ENCODE measurements at regions not wholly inside any gene's neighbourhood (a gene's known extent, or its start where the extent isn't known, plus 50 kb on each side); places are given as distances from the start of the nearest gene placed in this dataset.

DNA sequence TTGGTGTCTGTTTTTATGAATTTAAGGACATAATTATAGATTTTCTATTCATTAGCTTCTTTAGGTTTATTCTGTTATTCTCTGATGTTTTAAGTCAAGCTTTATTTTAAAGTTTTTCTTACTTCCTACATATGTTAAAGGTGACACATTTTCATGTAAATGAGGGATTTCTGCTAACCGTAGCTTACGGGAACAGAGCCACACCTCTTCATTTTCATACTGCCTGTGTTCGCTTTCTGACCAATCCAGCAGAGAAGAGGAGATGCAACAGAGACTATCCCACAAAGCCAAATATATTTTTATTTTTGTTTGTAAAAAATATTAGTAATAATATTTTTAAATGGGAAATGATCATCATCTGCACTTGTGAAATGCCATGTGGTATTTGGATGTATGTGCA lies 774.1 kb downstream of the BRD1 start:
- no peak overlapping the region for H3K4me2 ChIP-seq (replicated peaks; ENCODE audit: low read depth, low read length, poor library complexity, severe bottlenecking)

DNA sequence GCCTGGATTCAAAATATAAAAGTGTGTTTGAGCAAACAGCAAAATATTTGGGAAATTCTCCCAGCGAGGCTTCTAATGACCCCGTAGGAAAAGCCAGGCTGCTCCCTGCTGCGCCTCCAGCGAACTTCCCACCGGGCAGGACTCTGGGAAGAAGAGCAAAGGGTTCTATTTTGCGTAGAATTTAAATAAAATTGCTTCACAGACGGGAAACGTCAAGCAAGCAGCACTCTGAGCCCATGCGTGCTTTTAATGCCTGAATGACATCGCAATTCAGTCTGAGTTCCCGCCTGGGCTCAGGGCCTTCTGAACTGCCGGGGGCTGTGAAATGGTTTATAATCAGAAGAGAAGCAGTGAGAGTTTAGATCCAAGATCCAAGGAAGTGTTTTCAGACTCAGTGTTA lies 775.1 kb downstream of the BRD1 start:
- Mint-ChIP-seq H3K9me3 (ENCODE audit: insufficient read depth) (no peaks in the 10 kb centered on the region), H3K4me3 (peak overlapping the region; percentile 78), H3K27ac (no peak overlapping the region), H3K27me3 (no peaks in the 10 kb centered on the region), H3K4me1 (no peaks in the 10 kb centered on the region)
- Histone ChIP-seq H3K4me3 (ENCODE audit: control extremely low read depth in 1 of 5, extremely low read depth in 1 of 5, insufficient read depth in 1 of 5, low read depth in 2 of 5, low read length in 4 of 5) (peak overlapping the region in 2 of 5 experiments; percentile 21 to 44), H3K4me2 (replicated peaks; ENCODE audit: low read depth, low read length, poor library complexity, severe bottlenecking) (peak overlapping the region; percentile 44), H3K4me1 (ENCODE audit: control insufficient read depth in 2 of 2, insufficient read depth in 2 of 2, low read length in 2 of 2) (peaks cover 0 to 5% of the 10 kb centered on the region in 2 donors), H3K79me2 (ENCODE audit: control insufficient read depth, insufficient read depth, low read length) (no peaks in the 10 kb centered on the region), H3K27ac (ENCODE audit: low read length in 2 of 2) (no peak overlapping the region), H3K9ac (ENCODE audit: low read length) (no peak overlapping the region), H2AFZ (ENCODE audit: insufficient read depth, low read depth, low read length, poor library complexity, severe bottlenecking) (peak overlapping the region; percentile 60), H4K20me1 (ENCODE audit: control insufficient read depth, insufficient read depth, low read length, poor library complexity, severe bottlenecking) (no peaks in the 10 kb centered on the region), H3K27me3 (replicated peaks in 1 of 4; ENCODE audit: control extremely low read depth in 1 of 4, control insufficient read depth in 3 of 4, insufficient read depth in 4 of 4, low read length in 3 of 4) (no peaks in the 10 kb centered on the region), H3K9me3 (ENCODE audit: control extremely low read depth in 1 of 3, control insufficient read depth in 2 of 3, insufficient read depth in 1 of 3, low read length in 2 of 3) (peaks cover 0 to 16% (median 0%) of the 10 kb centered on the region in 3 donors), H3K36me3 (replicated peaks in 1 of 2; ENCODE audit: control extremely low read depth in 1 of 2, control insufficient read depth in 1 of 2, extremely low read depth in 1 of 2, insufficient read depth in 2 of 2, low read length in 1 of 2) (no peaks in the 10 kb centered on the region)
- DNase-seq, result no peak
- 84% methylated on average over 12 of the region's 12 CpGs for WGBS (ENCODE audit: insufficient coverage)
- intact Hi-C loops (cut with micrococcal nuclease), result no loop called here
- ChIA-PET CTCF (no interaction called here), POLR2A (no interaction called here)
- TF ChIP-seq, protein P1, sequence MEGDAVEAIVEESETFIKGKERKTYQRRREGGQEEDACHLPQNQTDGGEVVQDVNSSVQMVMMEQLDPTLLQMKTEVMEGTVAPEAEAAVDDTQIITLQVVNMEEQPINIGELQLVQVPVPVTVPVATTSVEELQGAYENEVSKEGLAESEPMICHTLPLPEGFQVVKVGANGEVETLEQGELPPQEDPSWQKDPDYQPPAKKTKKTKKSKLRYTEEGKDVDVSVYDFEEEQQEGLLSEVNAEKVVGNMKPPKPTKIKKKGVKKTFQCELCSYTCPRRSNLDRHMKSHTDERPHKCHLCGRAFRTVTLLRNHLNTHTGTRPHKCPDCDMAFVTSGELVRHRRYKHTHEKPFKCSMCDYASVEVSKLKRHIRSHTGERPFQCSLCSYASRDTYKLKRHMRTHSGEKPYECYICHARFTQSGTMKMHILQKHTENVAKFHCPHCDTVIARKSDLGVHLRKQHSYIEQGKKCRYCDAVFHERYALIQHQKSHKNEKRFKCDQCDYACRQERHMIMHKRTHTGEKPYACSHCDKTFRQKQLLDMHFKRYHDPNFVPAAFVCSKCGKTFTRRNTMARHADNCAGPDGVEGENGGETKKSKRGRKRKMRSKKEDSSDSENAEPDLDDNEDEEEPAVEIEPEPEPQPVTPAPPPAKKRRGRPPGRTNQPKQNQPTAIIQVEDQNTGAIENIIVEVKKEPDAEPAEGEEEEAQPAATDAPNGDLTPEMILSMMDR (IDR thresholded peaks at IDR 0.05), result no peak
- TF ChIP-seq EZH2 (IDR thresholded peaks at IDR 0.05; ENCODE audit: borderline replicate concordance, insufficient read depth, low read depth, low read length, poor library complexity, severe bottlenecking), result no peak
- ATAC-seq (ENCODE audit: low read depth), result no peak

More for the DNA sequence above, 774.1 kb downstream of the BRD1 start:
- no peak overlapping the region for H3K9ac ChIP-seq (ENCODE audit: low read length)
- DNase-seq, result no peak
- peaks cover 0 to 5% of the 10 kb centered on the region in 2 donors for H3K4me1 ChIP-seq (ENCODE audit: control insufficient read depth in 2 of 2, insufficient read depth in 2 of 2, low read length in 2 of 2)
- no peaks in the 10 kb centered on the region for H3K9me3 Mint-ChIP-seq (ENCODE audit: insufficient read depth)
- POLR2A ChIA-PET, result no interaction called here
- no peaks in the 10 kb centered on the region for H3K4me1 Mint-ChIP-seq
- H3K27me3 ChIP-seq (replicated peaks in 1 of 4; ENCODE audit: control extremely low read depth in 1 of 4, control insufficient read depth in 3 of 4, insufficient read depth in 4 of 4, low read length in 3 of 4), result no peaks in the 10 kb centered on the region
- WGBS (ENCODE audit: insufficient coverage), result no CpG with 5 or more reads among the region's 3 CpGs
- no peak overlapping the region for H3K4me3 ChIP-seq (ENCODE audit: control extremely low read depth in 1 of 5, extremely low read depth in 1 of 5, insufficient read depth in 1 of 5, low read depth in 2 of 5, low read length in 4 of 5)
- H3K4me3 Mint-ChIP-seq, result no peak overlapping the region
- intact Hi-C loops (cut with micrococcal nuclease), result no loop called here
- no peak for ATAC-seq (ENCODE audit: low read depth)
- no peaks in the 10 kb centered on the region for H3K79me2 ChIP-seq (ENCODE audit: control insufficient read depth, insufficient read depth, low read length)
- H4K20me1 ChIP-seq (ENCODE audit: control insufficient read depth, insufficient read depth, low read length, poor library complexity, severe bottlenecking), result no peaks in the 10 kb centered on the region
- no peaks in the 10 kb centered on the region for H3K36me3 ChIP-seq (replicated peaks in 1 of 2; ENCODE audit: control extremely low read depth in 1 of 2, control insufficient read depth in 1 of 2, extremely low read depth in 1 of 2, insufficient read depth in 2 of 2, low read length in 1 of 2)
- H3K27ac Mint-ChIP-seq, result no peak overlapping the region
- peaks cover 0 to 19% (median 0%) of the 10 kb centered on the region in 3 donors for H3K9me3 ChIP-seq (ENCODE audit: control extremely low read depth in 1 of 3, control insufficient read depth in 2 of 3, insufficient read depth in 1 of 3, low read length in 2 of 3)
- H3K27me3 Mint-ChIP-seq, result no peaks in the 10 kb centered on the region
- no peak overlapping the region for H3K27ac ChIP-seq (ENCODE audit: low read length in 2 of 2)
- TF ChIP-seq, protein P1 (IDR thresholded peaks at IDR 0.05), result no peak
- TF ChIP-seq EZH2 (IDR thresholded peaks at IDR 0.05; ENCODE audit: borderline replicate concordance, insufficient read depth, low read depth, low read length, poor library complexity, severe bottlenecking), result no peak
- H2AFZ ChIP-seq (ENCODE audit: insufficient read depth, low read depth, low read length, poor library complexity, severe bottlenecking), result no peak overlapping the region
- CTCF ChIA-PET, result no interaction called here
